ENCODE measurements at regions not wholly inside any gene's neighbourhood (a gene's known extent, or its start where the extent isn't known, plus 50 kb on each side); places are given as distances from the start of the nearest gene placed in this dataset.

- TF ChIP-seq POLR2A (IDR thresholded peaks at IDR 0.05; ENCODE audit: extremely low read depth, insufficient read length) (no peak), CTCF (IDR thresholded peaks at IDR 0.05; ENCODE audit: low read depth, low read length) (no peak), MAX (IDR thresholded peaks at IDR 0.05; ENCODE audit: low read depth, low read length) (no peak), MYC (IDR thresholded peaks at IDR 0.05; ENCODE audit: low read depth, low read length) (no peak)
Measured at GRCh38 chr21:28263974-28264373, 728.7 kb downstream of the LTN1 start.

Data from NB4 (cell line).